Cardiac septum (tissue), 1 donor: ENCODE measurements at regions not wholly inside any gene's neighbourhood (a gene's known extent, or its start where the extent isn't known, plus 50 kb on each side); places are given as distances from the start of the nearest gene placed in this dataset.

Experiments
- DNase-seq: peaks from one replicate; pipeline ENCODE4 v3.0.0-alpha.2; 2020; ENCODE audit warnings: low spot score
- intact Hi-C: fragments of 100-400 bp; cut with DNase I; formaldehyde crosslinking; loops from one replicate; pipeline ENCODE4 v1.14.0; 2022
- donor health status: DM: no; HTN: no; CAD: no.

- DNase-seq: no peak
Measured at GRCh38 chr17:77399319-77399957, 258.7 kb downstream of the SEC14L1 start.

GRCh38 chr17:77400445-77400870 lies 259.7 kb downstream of the SEC14L1 start:
- DNase-seq: peak; percentile 87
- intact Hi-C loops: loop anchor here (5.0 kb wide), 1 partner anchor 68 kb away; no protein-coding TSS in a partner anchor

More at GRCh38 chr17:77399319-77399957, 258.7 kb downstream of the SEC14L1 start:
- intact Hi-C loops: no loop called here

- DNase-seq: no peak
- intact Hi-C loops: loop anchor here (5.0 kb wide), 1 partner anchor 70 kb away; no protein-coding TSS in a partner anchor
Measured at GRCh38 chr17:77402159-77402731, 261.5 kb downstream of the SEC14L1 start.

GRCh38 chr17:77403854-77404253 lies 263.1 kb downstream of the SEC14L1 start:
- no peak for DNase-seq
- intact Hi-C loops: loop anchor here (5.0 kb wide), 1 partner anchor 72 kb away; no protein-coding TSS in a partner anchor

- peak; percentile 91 for DNase-seq
- intact Hi-C loops: loop anchor here (5.0 kb wide), 2 partner anchors 73 to 87 kb away; no protein-coding TSS in a partner anchor
Measured at GRCh38 chr17:77404812-77405581, 264.2 kb downstream of the SEC14L1 start.

GRCh38 chr17:77405867-77406732 lies 265.3 kb downstream of the SEC14L1 start:
- DNase-seq: no peak
- intact Hi-C loops: loop anchor here (5.0 kb wide), 1 partner anchor 86 kb away; no protein-coding TSS in a partner anchor

GRCh38 chr17:77407321-77408277 lies 266.8 kb downstream of the SEC14L1 start:
- intact Hi-C loops: loop anchor here (2.0 to 5.0 kb wide), 2 partner anchors 19 to 85 kb away; no protein-coding TSS in a partner anchor
- DNase-seq: no peak

- no peak for DNase-seq
- intact Hi-C loops: loop anchor here (2.0 to 5.0 kb wide), 2 partner anchors 19 to 84 kb away; no protein-coding TSS in a partner anchor
Measured at GRCh38 chr17:77408284-77408683, 267.5 kb downstream of the SEC14L1 start.

GRCh38 chr17:77409282-77410161 lies 268.8 kb downstream of the SEC14L1 start:
- no peak for DNase-seq
- intact Hi-C loops: loop anchor here (2.0 to 5.0 kb wide), 2 partner anchors 17 to 83 kb away; no protein-coding TSS in a partner anchor

GRCh38 chr17:77410470-77410869 lies 269.7 kb downstream of the SEC14L1 start:
- intact Hi-C loops: no loop called here
- DNase-seq: no peak

GRCh38 chr17:77414811-77415400 lies 274.1 kb downstream of the SEC14L1 start:
- intact Hi-C loops: no loop called here
- no peak for DNase-seq

GRCh38 chr17:77416105-77416713 lies 275.4 kb downstream of the SEC14L1 start:
- intact Hi-C loops: no loop called here
- no peak for DNase-seq

- intact Hi-C loops: no loop called here
- DNase-seq: no peak
Measured at GRCh38 chr17:77417575-77417974, 276.8 kb downstream of the SEC14L1 start.

GRCh38 chr17:77418609-77419008 lies 277.8 kb downstream of the SEC14L1 start:
- intact Hi-C loops: no loop called here
- no peak for DNase-seq

GRCh38 chr17:77419095-77419494 lies 278.3 kb downstream of the SEC14L1 start:
- DNase-seq: no peak
- intact Hi-C loops: no loop called here

GRCh38 chr17:77419547-77420094 lies 278.9 kb downstream of the SEC14L1 start:
- DNase-seq: no peak

More at GRCh38 chr17:77419547-77420094, 278.9 kb downstream of the SEC14L1 start:
- intact Hi-C loops: loop anchor here (5.0 kb wide), 1 partner anchor 47 kb away; no protein-coding TSS in a partner anchor
